H9 (cell line): ENCODE measurements at regions not wholly inside any gene's neighbourhood (a gene's known extent, or its start where the extent isn't known, plus 50 kb on each side); places are given as distances from the start of the nearest gene placed in this dataset.

Experiments
- DNase-seq: peaks from one replicate; pipeline ENCODE4 v3.0.0-alpha.2; 2017
- H2AFZ ChIP-seq: one replicate; pipeline ENCODE4 v1.6.1; 2013; ENCODE audit warnings: mild to moderate bottlenecking, low read length, control low read depth, moderate library complexity
- H2AK5ac ChIP-seq: 2 replicates; pipeline ENCODE4 v1.6.1; 2013; ENCODE audit warnings: low read length, control low read depth, mixed read lengths; ENCODE audit not compliant: insufficient read length
- H2BK120ac ChIP-seq: one replicate; pipeline ENCODE4 v1.6.1; 2013; ENCODE audit warnings: low read depth, mild to moderate bottlenecking, low read length, control low read depth, inconsistent platforms; ENCODE audit not compliant: poor library complexity, severe bottlenecking
- H2BK12ac ChIP-seq: 2 replicates; pipeline ENCODE4 v1.6.1; 2013; ENCODE audit warnings: low read length, control low read depth, mixed read lengths, low read depth; ENCODE audit not compliant: insufficient read length
- H2BK15ac ChIP-seq: 2 replicates; pipeline ENCODE4 v1.6.1; 2013; ENCODE audit warnings: low read depth, low read length, control low read depth
- H2BK20ac ChIP-seq: one replicate; pipeline ENCODE4 v1.6.1; 2013; ENCODE audit warnings: low read depth, mild to moderate bottlenecking, low read length, control low read depth, inconsistent platforms; ENCODE audit not compliant: poor library complexity, severe bottlenecking
- H2BK5ac ChIP-seq: 2 replicates; pipeline ENCODE4 v1.6.1; 2013; ENCODE audit warnings: low read length, control low read depth, mixed read lengths; ENCODE audit not compliant: insufficient read length
- H3K14ac ChIP-seq: 2 replicates; pipeline ENCODE4 v1.6.1; 2013; ENCODE audit warnings: low read length, control low read depth; ENCODE audit not compliant: insufficient read depth
- H3K18ac ChIP-seq: 2 replicates; pipeline ENCODE4 v1.6.1; 2013; ENCODE audit warnings: low read depth, mild to moderate bottlenecking, mixed read lengths, low read length, control low read depth; ENCODE audit not compliant: insufficient read length
- H3K23ac ChIP-seq: 2 replicates; pipeline ENCODE4 v1.6.1; 2013; ENCODE audit warnings: low read length, control low read depth, mixed read lengths, low read depth; ENCODE audit not compliant: insufficient read length
- H3K23me2 ChIP-seq: 2 replicates; pipeline ENCODE4 v1.6.1; 2013; ENCODE audit warnings: low read depth, mild to moderate bottlenecking, mixed read lengths, low read length, control low read depth; ENCODE audit not compliant: insufficient read length, poor library complexity, severe bottlenecking
- H3K27ac ChIP-seq: 2 replicates; pipeline ENCODE4 v1.5.1; 2013; ENCODE audit warnings: low read length, control low read depth, mixed read lengths, low read depth; ENCODE audit not compliant: insufficient read length
- H3K27me3 ChIP-seq: 2 replicates; pipeline ENCODE4 v1.6.1; 2013; ENCODE audit warnings: low read length, control low read depth, inconsistent platforms; ENCODE audit not compliant: insufficient read depth
- H3K4ac ChIP-seq: 2 replicates; pipeline ENCODE4 v1.6.1; 2013; ENCODE audit warnings: low read depth, mild to moderate bottlenecking, control low read depth, inconsistent platforms, low read length, moderate library complexity
- H3K4me1 ChIP-seq: 2 replicates; pipeline ENCODE4 v1.6.1; 2013; ENCODE audit warnings: low read length, control low read depth, inconsistent platforms; ENCODE audit not compliant: insufficient read depth
- H3K4me2 ChIP-seq: 2 replicates; pipeline ENCODE4 v1.6.1; 2013; ENCODE audit warnings: low read length, control low read depth, mixed read lengths; ENCODE audit not compliant: insufficient read length, insufficient read depth
- H3K56ac ChIP-seq: 2 replicates; pipeline ENCODE4 v1.6.1; 2013; ENCODE audit warnings: low read depth, mild to moderate bottlenecking, mixed read lengths, low read length, control low read depth; ENCODE audit not compliant: insufficient read length
- H3K79me1 ChIP-seq: 2 replicates; pipeline ENCODE4 v1.6.1; 2013; ENCODE audit warnings: low read depth, mild to moderate bottlenecking, moderate library complexity, low read length, control low read depth, inconsistent platforms; ENCODE audit not compliant: insufficient read depth, poor library complexity, severe bottlenecking
- H3K79me2 ChIP-seq: 2 replicates; pipeline ENCODE4 v1.6.1; 2013; ENCODE audit warnings: low read length, control low read depth, inconsistent platforms; ENCODE audit not compliant: insufficient read depth
- H3K9ac ChIP-seq: 2 replicates; pipeline ENCODE4 v1.6.1; 2013; ENCODE audit warnings: low read length, control low read depth, mixed read lengths; ENCODE audit not compliant: insufficient read length; ENCODE audit errors: extremely low read depth
- H3K9me3 ChIP-seq: one replicate; pipeline ENCODE4 v1.6.1; 2013; ENCODE audit warnings: low read depth, low read length, inconsistent platforms; ENCODE audit not compliant: control insufficient read depth
- H3T11ph ChIP-seq: one replicate; pipeline ENCODE4 v1.6.1; 2013; ENCODE audit warnings: mild to moderate bottlenecking, low read length, control low read depth, inconsistent platforms
- H4K20me1 ChIP-seq: one replicate; pipeline ENCODE4 v1.6.1; 2013; ENCODE audit not compliant: control insufficient read depth, insufficient read length, insufficient read depth
- H4K5ac ChIP-seq: 2 replicates; pipeline ENCODE4 v1.6.1; 2013; ENCODE audit warnings: low read depth, mild to moderate bottlenecking, mixed read lengths, low read length, control low read depth; ENCODE audit not compliant: insufficient read length
- H4K8ac ChIP-seq: replicated peaks from 2 replicates; pipeline ENCODE4 v1.6.1; 2013; ENCODE audit warnings: low read length, control low read depth, mixed read lengths, low read depth; ENCODE audit not compliant: insufficient read length
- H4K91ac ChIP-seq: 2 replicates; pipeline ENCODE4 v1.6.1; 2013; ENCODE audit warnings: low read depth, mild to moderate bottlenecking, moderate library complexity, mixed read lengths, low read length, control low read depth; ENCODE audit not compliant: insufficient read length
- H3K27ac Mint-ChIP-seq, 3 experiments: 2 replicates in 2 of 3; 3 replicates in 1 of 3; pipeline ENCODE4 v1.8.0; 2020 to 2021; ENCODE audit warnings: mixed read lengths in 3 of 3, mild to moderate bottlenecking in 1 of 3, moderate library complexity in 1 of 3
- H3K27me3 Mint-ChIP-seq: 2 replicates; pipeline ENCODE4 v1.8.0; 2021; ENCODE audit warnings: low read depth, mild to moderate bottlenecking, moderate library complexity, mixed read lengths
- H3K36me3 Mint-ChIP-seq, 3 experiments: 2 replicates in 2 of 3; 3 replicates in 1 of 3; pipeline ENCODE4 v1.8.0; 2020 to 2021; ENCODE audit warnings: low read depth in 3 of 3, mixed read lengths in 3 of 3; ENCODE audit not compliant: insufficient read depth in 1 of 3
- H3K4me1 Mint-ChIP-seq, 2 experiments: 2 replicates each; pipeline ENCODE4 v1.8.0; 2020; ENCODE audit warnings: mixed read lengths in 2 of 2
- H3K4me3 Mint-ChIP-seq, 2 experiments: 2 replicates in 1 of 2; 3 replicates in 1 of 2; pipeline ENCODE4 v1.8.0; 2020 to 2021; ENCODE audit warnings: mild to moderate bottlenecking in 2 of 2, mixed read lengths in 2 of 2, moderate library complexity in 1 of 2
- H3K9me3 Mint-ChIP-seq, 2 experiments: 2 replicates in 1 of 2; 3 replicates in 1 of 2; pipeline ENCODE4 v1.8.0; 2020; ENCODE audit warnings: mild to moderate bottlenecking in 2 of 2, mixed read lengths in 2 of 2, moderate library complexity in 1 of 2
- CTCF ChIP-seq: fragments of 200-600 bp; sonication (generic); conservative IDR thresholded peaks from 3 replicates; pipeline ENCODE4 v1.8.0; 2021; ENCODE audit warnings: antibody characterized with exemption, mild to moderate bottlenecking

GRCh38 chr18:38007026-38007425 lies 441.4 kb upstream of the CELF4 start:
- H3K9me3 Mint-ChIP-seq, result peaks cover 0 to 5% of the 10 kb centered on the region in 2 experiments; a peak in 3 of 5 replicates
- Histone ChIP-seq H2BK15ac (no peak overlapping the region), H2AK5ac (no peak overlapping the region), H2BK5ac (no peak overlapping the region), H3K79me2 (no peaks in the 10 kb centered on the region), H3K4me2 (no peak overlapping the region), H4K5ac (no peak overlapping the region), H3K18ac (no peak overlapping the region), H3K27ac (no peak overlapping the region), H3K23me2 (no peaks in the 10 kb centered on the region), H2BK20ac (no peak overlapping the region), H3K9me3 (no peaks in the 10 kb centered on the region), H2BK12ac (no peak overlapping the region), H4K20me1 (no peaks in the 10 kb centered on the region), H3K9ac (no peak overlapping the region), H4K8ac (no peak overlapping the region), H2BK120ac (no peak overlapping the region), H2AFZ (no peak overlapping the region), H3K23ac (no peak overlapping the region), H3K56ac (no peak overlapping the region), H3K4me1 (no peaks in the 10 kb centered on the region), H3K79me1 (no peaks in the 10 kb centered on the region), H3K4ac (no peak overlapping the region), H4K91ac (no peak overlapping the region), H3T11ph (no peak overlapping the region), H3K27me3 (no peaks in the 10 kb centered on the region), H3K14ac (no peak overlapping the region)
- no peak overlapping the region for H3K27ac Mint-ChIP-seq
- peaks cover 16 to 18% of the 10 kb centered on the region in 2 experiments for H3K4me1 Mint-ChIP-seq
- H3K36me3 Mint-ChIP-seq, result no peaks in the 10 kb centered on the region; a peak in 2 of 7 replicates
- DNase-seq, result no peak
- H3K27me3 Mint-ChIP-seq, result no peaks in the 10 kb centered on the region; the same call in 1 of the 2 replicates
- H3K4me3 Mint-ChIP-seq, result no peak overlapping the region
- TF ChIP-seq CTCF, result no peak
